DOHH2 (cell line): ENCODE measurements at regions not wholly inside any gene's neighbourhood (a gene's known extent, or its start where the extent isn't known, plus 50 kb on each side); places are given as distances from the start of the nearest gene placed in this dataset.

ENCODE experiments used
- H3F3A ChIP-seq: fragments of 200-600 bp; sonication (generic), shearing (Covaris generic); 2 replicates; pipeline ENCODE4 v1.6.0; 2016; ENCODE audit warnings: antibody characterized with exemption, mild to moderate bottlenecking; ENCODE audit not compliant: control insufficient read depth, insufficient read depth
- H3K27ac ChIP-seq: fragments of 200-600 bp; sonication (generic); 2 replicates; pipeline ENCODE4 v1.5.1; 2014; ENCODE audit warnings: low read depth, mild to moderate bottlenecking, low read length, moderate library complexity
- H3K27me3 ChIP-seq: fragments of 200-600 bp; sonication (generic); 2 replicates; pipeline ENCODE4 v1.6.1; 2014; ENCODE audit warnings: mild to moderate bottlenecking, low read length, mixed read lengths; ENCODE audit not compliant: control insufficient read depth
- H3K36me3 ChIP-seq: fragments of 200-600 bp; sonication (generic); 2 replicates; pipeline ENCODE4 v1.6.1; 2014; ENCODE audit warnings: mild to moderate bottlenecking, low read length, moderate library complexity, mixed read lengths; ENCODE audit not compliant: control insufficient read depth
- H3K4me1 ChIP-seq: fragments of 200-600 bp; sonication (generic); 2 replicates; pipeline ENCODE4 v1.6.1; 2014; ENCODE audit warnings: mild to moderate bottlenecking, low read length, mixed read lengths; ENCODE audit not compliant: control insufficient read depth
- H3K4me2 ChIP-seq: fragments of 200-600 bp; sonication (generic); 2 replicates; pipeline ENCODE4 v1.6.0; 2014; ENCODE audit warnings: mild to moderate bottlenecking, low read length, moderate library complexity
- H3K4me3 ChIP-seq: fragments of 200-600 bp; sonication (generic); 2 replicates; pipeline ENCODE4 v1.5.1; 2014; ENCODE audit warnings: mild to moderate bottlenecking, low read length, mixed read lengths
- H3K79me2 ChIP-seq: fragments of 200-600 bp; sonication (generic); 2 replicates; pipeline ENCODE4 v1.6.1; 2014; ENCODE audit warnings: mild to moderate bottlenecking, low read length, mixed read lengths; ENCODE audit not compliant: control insufficient read depth
- H3K9me2 ChIP-seq: fragments of 200-600 bp; sonication (generic); replicated peaks from 2 replicates; pipeline ENCODE4 v1.6.1; 2014; ENCODE audit warnings: mild to moderate bottlenecking, low read length, mixed read lengths; ENCODE audit not compliant: control insufficient read depth
- H3K9me3 ChIP-seq: fragments of 200-600 bp; sonication (generic); 2 replicates; pipeline ENCODE4 v1.6.1; 2014; ENCODE audit warnings: antibody characterized with exemption, low read length, mixed read lengths; ENCODE audit not compliant: control insufficient read depth, insufficient read depth
- H4K20me1 ChIP-seq: fragments of 200-600 bp; sonication (generic); 2 replicates; pipeline ENCODE4 v1.6.0; 2014; ENCODE audit warnings: low read depth, mild to moderate bottlenecking, antibody characterized with exemption, low read length, moderate library complexity; ENCODE audit not compliant: control insufficient read depth, insufficient read depth
- EZH2phosphoT487 ChIP-seq: fragments of 200-600 bp; sonication (generic); IDR thresholded peaks from 2 replicates; pipeline ENCODE4 v1.6.1; 2017; ENCODE audit warnings: borderline replicate concordance, mild to moderate bottlenecking, antibody characterized with exemption, low read length, moderate library complexity, mixed read lengths
- TF ChIP-seq, protein P1 (sequence below): fragments of 200-600 bp; sonication (generic); IDR thresholded peaks from one replicate; pipeline ENCODE4 v1.5.1; 2014; ENCODE audit warnings: antibody characterized with exemption, mild to moderate bottlenecking, low read depth, low read length; ENCODE audit not compliant: poor library complexity, severe bottlenecking

DNA sequence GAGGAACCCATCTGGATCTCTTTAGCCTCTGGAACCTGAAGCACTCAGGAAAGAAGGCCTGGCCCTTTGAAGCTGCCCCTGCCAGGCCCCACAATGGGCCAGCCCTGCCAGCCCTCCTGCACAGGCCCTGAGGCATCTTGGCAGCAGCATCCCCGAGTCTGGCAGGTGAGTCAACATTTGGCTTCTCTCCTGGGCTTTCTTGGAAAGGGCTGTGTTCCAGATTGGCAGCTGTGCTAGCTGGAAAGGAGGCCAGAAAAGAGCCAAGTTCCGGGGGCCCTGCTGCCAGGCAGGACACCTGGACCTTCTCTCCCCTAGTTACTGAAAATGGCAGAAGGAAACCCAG lies 187.2 kb downstream of the SHQ1 start:
- Histone ChIP-seq H3K4me1 (no peaks in the 10 kb centered on the region), H3K27me3 (peaks cover 7% of the 10 kb centered on the region; the same call in 1 of the 2 replicates), H3K9me2 (no peaks in the 10 kb centered on the region), H3K4me2 (no peak overlapping the region), H4K20me1 (no peaks in the 10 kb centered on the region), H3K79me2 (no peaks in the 10 kb centered on the region), H3K9me3 (no peaks in the 10 kb centered on the region), H3K27ac (no peak overlapping the region), H3K36me3 (no peaks in the 10 kb centered on the region), H3K4me3 (no peak overlapping the region), H3F3A (no peaks in the 10 kb centered on the region)
- no peak for TF ChIP-seq EZH2phosphoT487
- TF ChIP-seq, protein P1, sequence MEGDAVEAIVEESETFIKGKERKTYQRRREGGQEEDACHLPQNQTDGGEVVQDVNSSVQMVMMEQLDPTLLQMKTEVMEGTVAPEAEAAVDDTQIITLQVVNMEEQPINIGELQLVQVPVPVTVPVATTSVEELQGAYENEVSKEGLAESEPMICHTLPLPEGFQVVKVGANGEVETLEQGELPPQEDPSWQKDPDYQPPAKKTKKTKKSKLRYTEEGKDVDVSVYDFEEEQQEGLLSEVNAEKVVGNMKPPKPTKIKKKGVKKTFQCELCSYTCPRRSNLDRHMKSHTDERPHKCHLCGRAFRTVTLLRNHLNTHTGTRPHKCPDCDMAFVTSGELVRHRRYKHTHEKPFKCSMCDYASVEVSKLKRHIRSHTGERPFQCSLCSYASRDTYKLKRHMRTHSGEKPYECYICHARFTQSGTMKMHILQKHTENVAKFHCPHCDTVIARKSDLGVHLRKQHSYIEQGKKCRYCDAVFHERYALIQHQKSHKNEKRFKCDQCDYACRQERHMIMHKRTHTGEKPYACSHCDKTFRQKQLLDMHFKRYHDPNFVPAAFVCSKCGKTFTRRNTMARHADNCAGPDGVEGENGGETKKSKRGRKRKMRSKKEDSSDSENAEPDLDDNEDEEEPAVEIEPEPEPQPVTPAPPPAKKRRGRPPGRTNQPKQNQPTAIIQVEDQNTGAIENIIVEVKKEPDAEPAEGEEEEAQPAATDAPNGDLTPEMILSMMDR, result no peak

DNA sequence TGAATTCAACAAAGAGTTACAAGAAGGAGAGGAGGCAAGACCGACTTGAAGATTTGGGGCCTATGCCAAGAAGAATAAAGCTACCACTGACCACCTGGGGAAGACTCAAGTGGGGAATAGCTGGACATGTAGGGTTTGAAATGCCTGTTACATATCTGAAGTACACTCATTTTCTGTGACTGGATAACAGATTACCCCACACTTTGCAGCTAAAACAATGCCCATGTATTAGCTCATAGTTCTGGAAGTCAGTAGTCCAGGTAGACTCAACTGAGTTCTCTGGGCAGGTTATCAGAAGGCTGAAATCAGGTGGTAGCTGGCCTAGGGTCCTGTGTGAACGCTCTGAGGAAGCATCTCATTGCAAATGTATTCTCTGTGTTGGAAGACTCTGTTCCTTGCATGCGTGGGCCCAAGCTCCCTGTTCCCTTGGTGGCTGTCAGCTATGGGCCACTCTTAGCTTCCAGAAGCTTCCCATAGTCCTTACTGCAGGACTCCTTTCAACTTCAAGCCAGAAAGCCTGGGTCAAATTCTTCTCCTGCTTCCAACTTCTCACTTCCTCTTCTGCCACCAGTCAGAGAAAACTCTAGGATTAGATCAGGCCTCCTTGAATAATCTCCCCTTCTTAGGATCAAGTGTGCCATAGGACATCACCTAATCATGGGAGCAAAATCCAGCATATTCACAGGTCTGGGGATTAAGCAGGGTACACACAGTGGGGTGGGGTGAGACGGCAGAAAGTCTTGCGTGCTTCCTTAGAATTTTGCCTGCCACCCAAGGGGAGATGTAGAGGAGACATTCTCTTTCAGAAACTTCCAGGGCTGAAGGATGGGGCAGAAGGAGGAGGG lies 187.8 kb downstream of the SHQ1 start:
- Histone ChIP-seq H3K4me2 (no peak overlapping the region), H3K9me3 (no peaks in the 10 kb centered on the region), H3K4me3 (no peak overlapping the region), H4K20me1 (no peaks in the 10 kb centered on the region), H3F3A (no peaks in the 10 kb centered on the region), H3K27me3 (peaks cover 10% of the 10 kb centered on the region; the same call in 1 of the 2 replicates), H3K79me2 (no peaks in the 10 kb centered on the region), H3K4me1 (no peaks in the 10 kb centered on the region), H3K9me2 (no peaks in the 10 kb centered on the region), H3K36me3 (no peaks in the 10 kb centered on the region), H3K27ac (no peak overlapping the region)
- TF ChIP-seq EZH2phosphoT487, result no peak

DNA sequence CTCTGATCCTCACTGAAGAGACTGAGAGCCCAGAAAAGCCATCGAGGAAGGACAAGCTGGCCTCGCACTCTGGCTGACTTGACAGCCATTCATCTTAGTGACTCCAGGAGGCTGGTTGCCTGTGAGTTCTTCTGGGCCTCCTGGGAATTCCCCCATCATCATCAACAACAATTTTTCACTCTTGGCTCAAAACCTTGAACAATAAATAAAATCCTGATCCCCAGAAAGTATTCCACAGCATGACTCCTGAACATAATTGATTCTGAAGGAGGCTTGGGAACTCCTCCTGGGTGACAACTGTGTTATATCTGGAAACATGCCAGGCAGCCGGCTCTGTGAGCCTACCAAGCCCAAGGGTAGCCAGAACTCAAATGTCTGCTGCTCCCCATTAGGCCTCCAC lies 188.6 kb downstream of the SHQ1 start:
- no peak overlapping the region for H3K4me2 ChIP-seq
- no peaks in the 10 kb centered on the region for H3K9me2 ChIP-seq
- H3K4me3 ChIP-seq, result no peak overlapping the region
- no peaks in the 10 kb centered on the region for H3K9me3 ChIP-seq
- H3K36me3 ChIP-seq, result no peaks in the 10 kb centered on the region
- no peaks in the 10 kb centered on the region for H3K79me2 ChIP-seq
- H4K20me1 ChIP-seq, result no peaks in the 10 kb centered on the region
- no peak overlapping the region for H3K27ac ChIP-seq
- no peaks in the 10 kb centered on the region for H3F3A ChIP-seq
- H3K27me3 ChIP-seq, result peaks cover 15% of the 10 kb centered on the region; the same call in 1 of the 2 replicates
- no peaks in the 10 kb centered on the region for H3K4me1 ChIP-seq
- TF ChIP-seq EZH2phosphoT487, result no peak
- TF ChIP-seq, protein P1, result no peak

DNA sequence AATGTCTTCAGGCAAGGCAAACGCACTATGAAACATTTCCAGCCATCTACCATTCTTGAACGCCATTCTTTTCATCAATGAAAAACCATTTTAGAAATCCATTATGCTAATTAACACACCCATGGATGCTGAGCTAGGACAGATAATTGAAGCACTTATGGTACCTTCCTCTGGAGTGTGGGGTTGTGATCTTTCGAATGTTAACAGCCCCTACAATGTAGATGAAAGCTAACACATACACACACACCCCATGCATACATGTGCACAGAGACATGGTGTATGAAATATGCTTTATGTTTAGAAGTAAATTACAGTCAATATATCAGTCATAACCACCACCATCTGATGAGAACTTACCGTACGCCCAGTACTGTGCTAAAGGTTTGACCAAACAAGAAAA lies 189.1 kb downstream of the SHQ1 start:
- peaks cover 16% of the 10 kb centered on the region; the same call in 1 of the 2 replicates for H3K27me3 ChIP-seq
- H3K9me2 ChIP-seq, result no peaks in the 10 kb centered on the region
- H3K79me2 ChIP-seq, result no peaks in the 10 kb centered on the region
- no peaks in the 10 kb centered on the region for H3K36me3 ChIP-seq
- no peaks in the 10 kb centered on the region for H4K20me1 ChIP-seq
- H3K4me3 ChIP-seq, result no peak overlapping the region
- H3K4me2 ChIP-seq, result no peak overlapping the region
- no peak overlapping the region for H3K27ac ChIP-seq
- no peaks in the 10 kb centered on the region for H3K4me1 ChIP-seq
- TF ChIP-seq EZH2phosphoT487, result no peak
- TF ChIP-seq, protein P1, result no peak
- H3K9me3 ChIP-seq, result no peaks in the 10 kb centered on the region
- H3F3A ChIP-seq, result no peaks in the 10 kb centered on the region
